HEK293 (cell line): ENCODE measurements at regions not wholly inside any gene's neighbourhood (a gene's known extent, or its start where the extent isn't known, plus 50 kb on each side); places are given as distances from the start of the nearest gene placed in this dataset.
"Not testable (repeated sequence)": the region's sequence is repeated elsewhere in the genome, so short reads cannot be mapped to it uniquely, and the experiment has no call there.

Experiments
- REST ChIP-seq: fragments of 450-650 bp; formaldehyde crosslinking; IDR thresholded peaks from 2 replicates; pipeline ENCODE4 v1.5.1; 2016; ENCODE audit warnings: missing biosample characterization, missing genetic modification characterization
- ZNF777 ChIP-seq: fragments of 450-650 bp; formaldehyde crosslinking; IDR thresholded peaks from 2 replicates; pipeline ENCODE4 v1.5.1; 2017; ENCODE audit warnings: missing biosample characterization, missing genetic modification characterization, borderline replicate concordance

GRCh38 chr5:82944267-82944666 is 132.9 kb downstream of the TMEM167A start:
- not testable (repeated sequence) for TF ChIP-seq REST, ZNF777 (tag by site-specific recombination)
